DOHH2 (cell line): ENCODE measurements at regions not wholly inside any gene's neighbourhood (a gene's known extent, or its start where the extent isn't known, plus 50 kb on each side); places are given as distances from the start of the nearest gene placed in this dataset.
"Not testable (repeated sequence)": the region's sequence is repeated elsewhere in the genome, so short reads cannot be mapped to it uniquely, and the experiment has no call there.

Experiments used
- H3F3A ChIP-seq: fragments of 200-600 bp; sonication (generic), shearing (Covaris generic); 2 replicates; pipeline ENCODE4 v1.6.0; 2016; ENCODE audit warnings: antibody characterized with exemption, mild to moderate bottlenecking; ENCODE audit not compliant: control insufficient read depth, insufficient read depth
- H3K27ac ChIP-seq: fragments of 200-600 bp; sonication (generic); 2 replicates; pipeline ENCODE4 v1.5.1; 2014; ENCODE audit warnings: low read depth, mild to moderate bottlenecking, low read length, moderate library complexity
- H3K27me3 ChIP-seq: fragments of 200-600 bp; sonication (generic); 2 replicates; pipeline ENCODE4 v1.6.1; 2014; ENCODE audit warnings: mild to moderate bottlenecking, low read length, mixed read lengths; ENCODE audit not compliant: control insufficient read depth
- H3K36me3 ChIP-seq: fragments of 200-600 bp; sonication (generic); 2 replicates; pipeline ENCODE4 v1.6.1; 2014; ENCODE audit warnings: mild to moderate bottlenecking, low read length, moderate library complexity, mixed read lengths; ENCODE audit not compliant: control insufficient read depth
- H3K4me1 ChIP-seq: fragments of 200-600 bp; sonication (generic); 2 replicates; pipeline ENCODE4 v1.6.1; 2014; ENCODE audit warnings: mild to moderate bottlenecking, low read length, mixed read lengths; ENCODE audit not compliant: control insufficient read depth
- H3K4me2 ChIP-seq: fragments of 200-600 bp; sonication (generic); 2 replicates; pipeline ENCODE4 v1.6.0; 2014; ENCODE audit warnings: mild to moderate bottlenecking, low read length, moderate library complexity
- H3K4me3 ChIP-seq: fragments of 200-600 bp; sonication (generic); 2 replicates; pipeline ENCODE4 v1.5.1; 2014; ENCODE audit warnings: mild to moderate bottlenecking, low read length, mixed read lengths
- H3K79me2 ChIP-seq: fragments of 200-600 bp; sonication (generic); 2 replicates; pipeline ENCODE4 v1.6.1; 2014; ENCODE audit warnings: mild to moderate bottlenecking, low read length, mixed read lengths; ENCODE audit not compliant: control insufficient read depth
- H3K9me2 ChIP-seq: fragments of 200-600 bp; sonication (generic); replicated peaks from 2 replicates; pipeline ENCODE4 v1.6.1; 2014; ENCODE audit warnings: mild to moderate bottlenecking, low read length, mixed read lengths; ENCODE audit not compliant: control insufficient read depth
- H3K9me3 ChIP-seq: fragments of 200-600 bp; sonication (generic); 2 replicates; pipeline ENCODE4 v1.6.1; 2014; ENCODE audit warnings: antibody characterized with exemption, low read length, mixed read lengths; ENCODE audit not compliant: control insufficient read depth, insufficient read depth
- H4K20me1 ChIP-seq: fragments of 200-600 bp; sonication (generic); 2 replicates; pipeline ENCODE4 v1.6.0; 2014; ENCODE audit warnings: low read depth, mild to moderate bottlenecking, antibody characterized with exemption, low read length, moderate library complexity; ENCODE audit not compliant: control insufficient read depth, insufficient read depth
- EZH2phosphoT487 ChIP-seq: fragments of 200-600 bp; sonication (generic); IDR thresholded peaks from 2 replicates; pipeline ENCODE4 v1.6.1; 2017; ENCODE audit warnings: borderline replicate concordance, mild to moderate bottlenecking, antibody characterized with exemption, low read length, moderate library complexity, mixed read lengths
- TF ChIP-seq, protein P1 (sequence below): fragments of 200-600 bp; sonication (generic); IDR thresholded peaks from one replicate; pipeline ENCODE4 v1.5.1; 2014; ENCODE audit warnings: antibody characterized with exemption, mild to moderate bottlenecking, low read depth, low read length; ENCODE audit not compliant: poor library complexity, severe bottlenecking

DNA sequence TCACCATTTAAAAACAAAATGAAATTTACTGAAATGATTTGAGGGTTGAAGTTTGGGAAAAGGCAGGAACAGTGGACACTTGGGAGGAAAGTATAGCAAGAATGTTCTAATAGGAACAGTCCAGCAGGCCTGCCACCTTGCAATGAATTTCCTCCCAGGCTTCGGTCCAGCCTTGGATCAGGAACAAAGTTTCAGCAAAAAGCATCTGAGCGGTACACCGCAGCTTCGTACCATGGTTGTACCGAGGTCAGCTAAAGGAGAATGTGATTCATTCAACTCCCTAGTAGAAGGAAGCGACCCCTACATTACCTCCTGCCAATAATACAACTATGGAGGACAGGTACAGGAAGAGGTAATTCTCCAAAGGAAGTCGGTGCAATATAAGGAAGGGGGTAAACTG lies 111.4 kb downstream of the ENC1 start:
- Histone ChIP-seq H3K4me1 (no peaks in the 10 kb centered on the region), H3F3A (no peaks in the 10 kb centered on the region), H3K9me2 (no peaks in the 10 kb centered on the region), H3K27me3 (no peaks in the 10 kb centered on the region), H3K79me2 (no peaks in the 10 kb centered on the region), H3K4me2 (no peak overlapping the region), H3K27ac (no peak overlapping the region), H3K36me3 (no peaks in the 10 kb centered on the region), H3K9me3 (peaks cover 3% of the 10 kb centered on the region; the same call in 1 of the 2 replicates), H3K4me3 (no peak overlapping the region), H4K20me1 (no peaks in the 10 kb centered on the region)
- no peak for TF ChIP-seq EZH2phosphoT487
- TF ChIP-seq, protein P1, sequence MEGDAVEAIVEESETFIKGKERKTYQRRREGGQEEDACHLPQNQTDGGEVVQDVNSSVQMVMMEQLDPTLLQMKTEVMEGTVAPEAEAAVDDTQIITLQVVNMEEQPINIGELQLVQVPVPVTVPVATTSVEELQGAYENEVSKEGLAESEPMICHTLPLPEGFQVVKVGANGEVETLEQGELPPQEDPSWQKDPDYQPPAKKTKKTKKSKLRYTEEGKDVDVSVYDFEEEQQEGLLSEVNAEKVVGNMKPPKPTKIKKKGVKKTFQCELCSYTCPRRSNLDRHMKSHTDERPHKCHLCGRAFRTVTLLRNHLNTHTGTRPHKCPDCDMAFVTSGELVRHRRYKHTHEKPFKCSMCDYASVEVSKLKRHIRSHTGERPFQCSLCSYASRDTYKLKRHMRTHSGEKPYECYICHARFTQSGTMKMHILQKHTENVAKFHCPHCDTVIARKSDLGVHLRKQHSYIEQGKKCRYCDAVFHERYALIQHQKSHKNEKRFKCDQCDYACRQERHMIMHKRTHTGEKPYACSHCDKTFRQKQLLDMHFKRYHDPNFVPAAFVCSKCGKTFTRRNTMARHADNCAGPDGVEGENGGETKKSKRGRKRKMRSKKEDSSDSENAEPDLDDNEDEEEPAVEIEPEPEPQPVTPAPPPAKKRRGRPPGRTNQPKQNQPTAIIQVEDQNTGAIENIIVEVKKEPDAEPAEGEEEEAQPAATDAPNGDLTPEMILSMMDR: no peak

DNA sequence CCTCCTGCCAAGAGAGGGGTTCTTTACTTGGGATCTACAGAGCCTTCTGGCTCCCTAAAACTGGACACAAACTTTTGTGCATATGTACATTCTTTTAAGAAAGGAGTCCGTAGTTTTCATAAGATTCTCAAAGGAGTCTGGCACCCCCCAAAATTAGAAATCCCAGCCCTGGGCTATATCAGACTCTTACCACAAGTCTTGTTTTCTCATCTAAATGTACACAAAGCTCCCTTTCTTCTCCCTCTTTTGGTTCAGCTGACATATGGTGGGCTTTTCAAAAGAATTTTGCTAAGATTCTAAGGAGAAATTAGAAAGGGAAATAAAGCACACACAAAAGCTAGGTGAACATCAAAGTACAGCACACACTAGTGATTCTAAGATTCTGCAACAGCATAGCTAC lies 114.4 kb downstream of the ENC1 start:
- no peaks in the 10 kb centered on the region for H3K79me2 ChIP-seq
- no peaks in the 10 kb centered on the region for H3F3A ChIP-seq
- no peak overlapping the region for H3K4me3 ChIP-seq
- no peak for TF ChIP-seq EZH2phosphoT487
- TF ChIP-seq, protein P1: no peak
- H3K36me3 ChIP-seq: no peaks in the 10 kb centered on the region
- no peak overlapping the region for H3K27ac ChIP-seq
- no peaks in the 10 kb centered on the region for H4K20me1 ChIP-seq
- no peaks in the 10 kb centered on the region for H3K9me2 ChIP-seq
- peaks cover 3% of the 10 kb centered on the region; the same call in 1 of the 2 replicates for H3K9me3 ChIP-seq
- no peaks in the 10 kb centered on the region for H3K27me3 ChIP-seq
- H3K4me2 ChIP-seq: no peak overlapping the region
- H3K4me1 ChIP-seq: no peaks in the 10 kb centered on the region

DNA sequence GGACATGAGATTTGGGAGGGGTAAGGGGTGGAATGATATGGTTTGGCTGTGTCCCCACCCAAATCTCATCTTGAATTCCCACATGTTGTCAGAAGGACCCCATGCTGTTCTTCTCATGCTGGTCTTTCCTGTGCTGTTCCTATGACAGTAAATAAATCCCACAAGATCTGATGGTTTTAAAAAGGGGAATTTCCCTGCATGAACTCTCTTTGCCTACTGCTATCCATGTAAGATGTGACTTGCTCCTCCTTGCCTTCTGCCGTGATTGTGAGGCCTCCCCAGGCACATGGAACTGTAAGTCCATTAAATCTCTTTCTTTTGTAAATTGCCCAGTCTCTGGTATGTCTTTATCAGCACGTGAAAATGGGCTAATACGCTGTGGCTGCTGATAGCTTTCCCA lies 115.8 kb downstream of the ENC1 start:
- H3K9me3 ChIP-seq, H3K36me3 ChIP-seq, H3K9me2 ChIP-seq, H3K79me2 ChIP-seq, H3K4me3 ChIP-seq, H3K27me3 ChIP-seq, H4K20me1 ChIP-seq, H3F3A ChIP-seq, H3K4me1 ChIP-seq, H3K4me2 ChIP-seq, H3K27ac ChIP-seq: not testable (repeated sequence)

DNA sequence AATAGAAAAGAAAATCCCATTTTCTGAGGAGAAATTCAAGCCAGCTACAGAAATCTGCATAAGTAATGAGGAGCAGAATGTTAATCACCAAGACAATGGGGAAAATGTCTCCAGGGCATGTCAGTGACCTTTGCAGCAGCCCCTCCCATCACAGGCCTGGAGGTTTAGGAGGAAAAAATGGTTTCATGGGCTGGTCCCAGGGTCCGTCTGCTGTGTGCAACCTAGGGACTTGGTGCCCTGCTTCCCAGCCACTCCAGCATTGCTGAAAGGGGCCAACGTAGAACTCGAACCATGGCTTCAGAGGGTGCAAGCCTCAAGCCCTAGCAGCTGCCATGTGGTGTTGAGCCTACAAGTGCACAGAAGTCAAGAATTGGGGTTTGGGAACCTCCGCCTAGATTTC lies 116.8 kb downstream of the ENC1 start:
- H3K9me2 ChIP-seq, H4K20me1 ChIP-seq, H3F3A ChIP-seq, H3K4me1 ChIP-seq, H3K4me3 ChIP-seq, H3K9me3 ChIP-seq, H3K36me3 ChIP-seq, H3K79me2 ChIP-seq, H3K4me2 ChIP-seq, H3K27me3 ChIP-seq, H3K27ac ChIP-seq: not testable (repeated sequence)

DNA sequence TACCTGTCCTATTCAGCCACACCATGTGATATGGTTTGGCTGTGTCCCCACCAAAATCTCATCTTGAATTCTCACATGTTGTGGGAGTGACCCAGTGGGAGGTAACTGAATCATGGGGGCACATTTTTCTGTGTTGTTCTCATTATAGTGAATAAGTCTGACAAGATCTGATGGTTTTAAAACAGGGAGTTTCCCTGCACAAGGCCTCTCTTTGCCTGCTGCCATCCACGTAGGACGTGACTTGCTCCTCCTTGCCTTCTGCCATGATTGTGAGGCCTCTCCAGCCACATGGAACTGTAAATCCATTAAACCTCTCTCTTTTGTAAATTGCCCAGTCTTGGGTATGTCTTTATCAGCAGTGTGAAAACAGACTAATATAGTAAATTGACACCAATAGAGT lies 117.7 kb downstream of the ENC1 start:
- H3K4me1 ChIP-seq, H3K4me2 ChIP-seq, H3K27ac ChIP-seq, H4K20me1 ChIP-seq, H3K9me2 ChIP-seq, H3K9me3 ChIP-seq, H3K27me3 ChIP-seq, H3K79me2 ChIP-seq, H3K36me3 ChIP-seq, H3K4me3 ChIP-seq, H3F3A ChIP-seq: not testable (repeated sequence)
